Astrocyte (in vitro differentiated cells and primary cell): ENCODE measurements at regions not wholly inside any gene's neighbourhood (a gene's known extent, or its start where the extent isn't known, plus 50 kb on each side); places are given as distances from the start of the nearest gene placed in this dataset.
A peak's percentile ranks its signal among the peaks of the same experiment; 100 is the strongest.

Experiments used
- DNase-seq: peaks from one replicate; pipeline ENCODE4 v3.0.0-alpha.2; 2010; ENCODE audit warnings: low read depth
- FAIRE-seq: peaks from 2 replicates; lab custom pipeline; 2011; peaks lifted over from hg19 to GRCh38; lab: Jason Lieb, UNC
- H2AFZ ChIP-seq: 2 replicates; pipeline ENCODE4 v1.6.0; 2012; ENCODE audit warnings: low read depth, low read length, inconsistent platforms
- H3K27ac ChIP-seq: 2 replicates; pipeline ENCODE4 v1.5.1; 2011; ENCODE audit warnings: low read depth, low read length, inconsistent platforms
- H3K27me3 ChIP-seq: 2 replicates; pipeline ENCODE4 v1.6.0; 2011; ENCODE audit warnings: low read length, inconsistent platforms; ENCODE audit not compliant: insufficient read depth
- H3K36me3 ChIP-seq: 2 replicates; pipeline ENCODE4 v1.5.1; 2011; ENCODE audit warnings: low read length, inconsistent platforms; ENCODE audit not compliant: insufficient read depth
- H3K4me1 ChIP-seq: 2 replicates; pipeline ENCODE4 v1.5.1; 2011; ENCODE audit warnings: low read length, inconsistent platforms; ENCODE audit not compliant: insufficient read depth
- H3K4me2 ChIP-seq: 2 replicates; pipeline ENCODE4 v1.6.0; 2012; ENCODE audit warnings: low read length, inconsistent platforms
- H3K4me3 ChIP-seq: 2 replicates; pipeline ENCODE4 v1.5.1; 2011; ENCODE audit warnings: low read depth, mild to moderate bottlenecking, low read length, inconsistent platforms; ENCODE audit not compliant: insufficient read depth
- H3K79me2 ChIP-seq: 2 replicates; pipeline ENCODE4 v1.6.0; 2012; ENCODE audit warnings: mild to moderate bottlenecking, low read length, inconsistent platforms; ENCODE audit not compliant: insufficient read depth
- H3K9ac ChIP-seq: 2 replicates; pipeline ENCODE4 v1.6.0; 2012; ENCODE audit warnings: mild to moderate bottlenecking, low read length, inconsistent platforms
- H3K9me3 ChIP-seq: 2 replicates; pipeline ENCODE4 v1.5.1; 2012; ENCODE audit warnings: low read depth, mild to moderate bottlenecking, low read length, inconsistent platforms; ENCODE audit not compliant: insufficient read depth
- H4K20me1 ChIP-seq: 2 replicates; pipeline ENCODE4 v1.6.0; 2012; ENCODE audit warnings: low read length, inconsistent platforms; ENCODE audit not compliant: insufficient read depth
- H3K27ac Mint-ChIP-seq: one replicate; pipeline ENCODE4 v1.8.0; 2021; ENCODE audit warnings: mild to moderate bottlenecking, mixed read lengths; ENCODE audit not compliant: unreplicated experiment
- H3K27me3 Mint-ChIP-seq: one replicate; pipeline ENCODE4 v1.8.0; 2021; ENCODE audit warnings: low read depth, mixed read lengths; ENCODE audit not compliant: unreplicated experiment
- H3K36me3 Mint-ChIP-seq: one replicate; pipeline ENCODE4 v1.8.0; 2021; ENCODE audit warnings: low read depth, mixed read lengths; ENCODE audit not compliant: unreplicated experiment
- H3K4me1 Mint-ChIP-seq: one replicate; pipeline ENCODE4 v1.8.0; 2021; ENCODE audit warnings: low read depth, mixed read lengths; ENCODE audit not compliant: unreplicated experiment
- H3K4me3 Mint-ChIP-seq: one replicate; pipeline ENCODE4 v1.8.0; 2021; ENCODE audit warnings: mild to moderate bottlenecking, moderate library complexity, mixed read lengths; ENCODE audit not compliant: unreplicated experiment
- H3K9me3 Mint-ChIP-seq: one replicate; pipeline ENCODE4 v1.8.0; 2021; ENCODE audit warnings: mild to moderate bottlenecking, mixed read lengths; ENCODE audit not compliant: unreplicated experiment
- EZH2 ChIP-seq: IDR thresholded peaks from 2 replicates; pipeline ENCODE4 v1.6.1; 2012; ENCODE audit warnings: mild to moderate bottlenecking, low read length, inconsistent platforms; ENCODE audit not compliant: insufficient read depth
- TF ChIP-seq, protein P1 (sequence below): IDR thresholded peaks from 2 replicates; pipeline ENCODE4 v1.5.1; 2011; ENCODE audit warnings: low read depth, mild to moderate bottlenecking, inconsistent platforms, low read length, moderate library complexity; ENCODE audit not compliant: insufficient read depth

DNA sequence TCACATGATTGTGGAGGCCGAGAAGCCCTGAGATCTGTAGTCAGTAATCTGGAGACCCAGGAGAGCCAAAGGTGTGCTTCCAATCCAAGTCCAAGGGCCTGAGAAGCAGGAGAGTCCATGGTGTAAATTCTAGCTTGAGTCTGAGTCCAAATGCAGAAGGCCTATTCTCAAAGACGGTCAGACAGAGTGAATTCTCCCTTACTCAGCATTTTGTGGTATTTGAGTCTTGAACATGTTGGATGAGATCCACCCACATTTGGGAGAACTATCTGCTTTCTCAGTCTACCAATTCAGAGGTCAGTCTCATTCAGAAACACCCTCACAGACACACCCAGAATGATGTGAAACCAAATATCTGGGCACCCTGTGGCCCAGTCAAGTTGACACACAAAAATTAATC lies 128.8 kb upstream of the PTCH1 start:
- peaks cover 3% of the 10 kb centered on the region for H3K9me3 ChIP-seq
- Mint-ChIP-seq H3K27me3 (no peaks in the 10 kb centered on the region), H3K9me3 (no peaks in the 10 kb centered on the region), H3K4me1 (peaks cover 3% of the 10 kb centered on the region), H3K36me3 (peaks cover 3% of the 10 kb centered on the region), H3K27ac (no peak overlapping the region), H3K4me3 (no peak overlapping the region)
- H3K4me2 ChIP-seq, result no peak overlapping the region
- TF ChIP-seq, protein P1, sequence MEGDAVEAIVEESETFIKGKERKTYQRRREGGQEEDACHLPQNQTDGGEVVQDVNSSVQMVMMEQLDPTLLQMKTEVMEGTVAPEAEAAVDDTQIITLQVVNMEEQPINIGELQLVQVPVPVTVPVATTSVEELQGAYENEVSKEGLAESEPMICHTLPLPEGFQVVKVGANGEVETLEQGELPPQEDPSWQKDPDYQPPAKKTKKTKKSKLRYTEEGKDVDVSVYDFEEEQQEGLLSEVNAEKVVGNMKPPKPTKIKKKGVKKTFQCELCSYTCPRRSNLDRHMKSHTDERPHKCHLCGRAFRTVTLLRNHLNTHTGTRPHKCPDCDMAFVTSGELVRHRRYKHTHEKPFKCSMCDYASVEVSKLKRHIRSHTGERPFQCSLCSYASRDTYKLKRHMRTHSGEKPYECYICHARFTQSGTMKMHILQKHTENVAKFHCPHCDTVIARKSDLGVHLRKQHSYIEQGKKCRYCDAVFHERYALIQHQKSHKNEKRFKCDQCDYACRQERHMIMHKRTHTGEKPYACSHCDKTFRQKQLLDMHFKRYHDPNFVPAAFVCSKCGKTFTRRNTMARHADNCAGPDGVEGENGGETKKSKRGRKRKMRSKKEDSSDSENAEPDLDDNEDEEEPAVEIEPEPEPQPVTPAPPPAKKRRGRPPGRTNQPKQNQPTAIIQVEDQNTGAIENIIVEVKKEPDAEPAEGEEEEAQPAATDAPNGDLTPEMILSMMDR, result no peak
- TF ChIP-seq EZH2, result no peak
- no peaks in the 10 kb centered on the region for H3K36me3 ChIP-seq
- no peak overlapping the region for H3K4me3 ChIP-seq
- no peak for FAIRE-seq
- no peak overlapping the region for H2AFZ ChIP-seq
- H3K27ac ChIP-seq, result no peak overlapping the region
- no peak overlapping the region for H3K9ac ChIP-seq
- H4K20me1 ChIP-seq, result no peaks in the 10 kb centered on the region
- H3K4me1 ChIP-seq, result no peaks in the 10 kb centered on the region
- DNase-seq, result no peak
- no peaks in the 10 kb centered on the region for H3K79me2 ChIP-seq
- peaks cover 3% of the 10 kb centered on the region for H3K27me3 ChIP-seq

DNA sequence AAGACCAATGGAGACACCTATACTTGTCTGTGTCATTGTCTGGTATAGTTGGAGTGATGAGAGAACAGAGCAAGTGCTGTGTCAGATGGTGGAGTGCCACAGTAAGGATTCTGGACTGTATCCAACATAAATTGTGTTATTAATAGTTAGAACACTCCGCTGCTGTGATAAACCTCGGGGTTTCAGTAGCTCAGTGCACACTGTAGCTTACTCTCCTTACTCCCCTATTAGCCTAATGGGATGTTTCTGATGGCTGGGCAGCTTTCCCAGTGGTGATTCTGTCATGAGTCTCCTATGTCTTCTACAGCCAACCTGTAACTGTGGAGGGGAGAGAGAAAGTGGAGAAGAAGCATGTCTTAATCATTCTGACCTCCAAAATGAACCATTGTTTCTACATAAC lies 127.6 kb upstream of the PTCH1 start:
- Histone ChIP-seq H3K9me3 (peaks cover 3% of the 10 kb centered on the region), H3K4me2 (no peak overlapping the region), H2AFZ (no peak overlapping the region), H3K36me3 (no peaks in the 10 kb centered on the region), H4K20me1 (no peaks in the 10 kb centered on the region), H3K9ac (no peak overlapping the region), H3K4me1 (no peaks in the 10 kb centered on the region), H3K4me3 (no peak overlapping the region), H3K79me2 (no peaks in the 10 kb centered on the region), H3K27ac (no peak overlapping the region), H3K27me3 (peaks cover 2% of the 10 kb centered on the region)
- DNase-seq (peak; percentile 51), FAIRE-seq (no peak)
- no peaks in the 10 kb centered on the region for H3K27me3 Mint-ChIP-seq
- no peak overlapping the region for H3K27ac Mint-ChIP-seq
- no peak overlapping the region for H3K4me3 Mint-ChIP-seq
- no peaks in the 10 kb centered on the region for H3K4me1 Mint-ChIP-seq
- H3K36me3 Mint-ChIP-seq, result peaks cover 3% of the 10 kb centered on the region
- H3K9me3 Mint-ChIP-seq, result no peaks in the 10 kb centered on the region
- no peak for TF ChIP-seq EZH2

DNA sequence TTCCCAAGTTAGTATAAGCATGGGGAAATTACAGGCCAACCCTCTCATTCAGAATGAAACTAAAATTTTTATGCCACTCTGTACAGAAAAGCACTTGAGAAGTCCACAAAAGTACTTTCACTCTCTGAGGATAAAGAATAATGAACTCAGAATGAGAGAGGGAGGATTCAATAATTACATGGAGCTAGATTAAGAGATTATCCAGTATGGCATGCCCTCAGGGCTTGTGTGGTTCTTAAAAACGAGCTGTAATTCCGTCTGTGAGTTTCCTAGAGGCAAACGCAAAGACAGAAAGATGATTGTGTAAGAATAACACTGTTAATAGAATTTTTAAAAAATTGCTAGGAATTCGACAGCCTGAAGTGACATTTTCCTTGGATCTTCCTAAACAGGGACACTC lies 126.8 kb upstream of the PTCH1 start:
- H3K4me3 Mint-ChIP-seq, result no peak overlapping the region
- H2AFZ ChIP-seq, result no peak overlapping the region
- no peaks in the 10 kb centered on the region for H3K79me2 ChIP-seq
- no peaks in the 10 kb centered on the region for H3K4me1 Mint-ChIP-seq
- H3K9me3 Mint-ChIP-seq, result no peaks in the 10 kb centered on the region
- DNase-seq (no peak), FAIRE-seq (no peak)
- TF ChIP-seq, protein P1, result no peak
- no peak for TF ChIP-seq EZH2
- H3K27me3 Mint-ChIP-seq, result no peaks in the 10 kb centered on the region
- H3K9ac ChIP-seq, result no peak overlapping the region
- H3K27ac Mint-ChIP-seq, result no peak overlapping the region
- H4K20me1 ChIP-seq, result no peaks in the 10 kb centered on the region
- peaks cover 3% of the 10 kb centered on the region for H3K9me3 ChIP-seq
- H3K36me3 Mint-ChIP-seq, result peaks cover 3% of the 10 kb centered on the region
- no peak overlapping the region for H3K4me2 ChIP-seq
- no peaks in the 10 kb centered on the region for H3K36me3 ChIP-seq
- H3K4me1 ChIP-seq, result no peaks in the 10 kb centered on the region
- no peaks in the 10 kb centered on the region for H3K27me3 ChIP-seq
- no peak overlapping the region for H3K4me3 ChIP-seq
- no peak overlapping the region for H3K27ac ChIP-seq
